K562 (cell line): ENCODE measurements at regions not wholly inside any gene's neighbourhood (a gene's known extent, or its start where the extent isn't known, plus 50 kb on each side); places are given as distances from the start of the nearest gene placed in this dataset.

Source experiments
- ATAC-seq: fragments of 200-7000 bp; cut with Tn5 transposase; 3 replicates; pipeline ENCODE4 v1.9.1; 2020; ENCODE audit warnings: moderate library complexity
- BruUV-seq: library from RNA; stranded (reverse); fragments of 400-500 nt; replicated peaks from 2 replicates; lab custom pipeline; 2021; lab: Mats Ljungman, UMichigan
- CTCF ChIA-PET: fragments of 300-600 bp; formaldehyde crosslinking; extraction: SDS; loops from one replicate; lab custom pipeline; 2021; ENCODE audit warnings: low intra/inter-chr PET ratio; lab: Yijun Ruan, JAX
- POLR2A ChIA-PET: fragments of 300-600, 350-650 bp; sonication (Branson Sonifier 250); formaldehyde crosslinking; extraction: SDS; loops from one replicate; lab custom pipeline; 2021; ENCODE audit warnings: antibody characterized with exemption, inconsistent platforms; lab: Yijun Ruan, JAX
- DNase-seq, 4 experiments: peaks; one replicate each; pipeline versions ENCODE4 v3.0.0 to v3.0.0-alpha.2; 2011 to 2018; ENCODE audit warnings: low spot score in 3 of 4, mixed read lengths in 3 of 4; ENCODE audit errors: extremely low read depth in 1 of 4
- FAIRE-seq: peaks from 2 replicates; lab custom pipeline; 2011; peaks lifted over from hg19 to GRCh38; lab: Jason Lieb, UNC
- H2AFZ ChIP-seq: 2 replicates; pipeline ENCODE4 v1.6.0; 2011; ENCODE audit warnings: low read depth, low read length, control low read depth, inconsistent platforms
- H3K27ac ChIP-seq: fragments of 200-600 bp; 3 replicates; pipeline ENCODE4 v1.8.0; 2011; ENCODE audit warnings: low read depth, mild to moderate bottlenecking, control low read depth, inconsistent platforms, low read length, moderate library complexity, mixed read lengths; ENCODE audit errors: extremely low read depth
- H3K27me3 ChIP-seq, 2 experiments: fragments of 300-600 bp in 1 of 2; 2 replicates in 1 of 2; 3 replicates in 1 of 2; pipeline versions ENCODE4 v1.6.0 to v1.8.0; 2011; ENCODE audit warnings: inconsistent platforms in 2 of 2, low read length in 2 of 2, mild to moderate bottlenecking in 1 of 2, mixed read lengths in 1 of 2, moderate library complexity in 1 of 2; ENCODE audit not compliant: control insufficient read depth in 2 of 2, insufficient read depth in 2 of 2
- H3K36me3 ChIP-seq: fragments of 300-600 bp; 3 replicates; pipeline ENCODE4 v1.8.0; 2011; ENCODE audit warnings: mild to moderate bottlenecking, low read length, inconsistent platforms; ENCODE audit not compliant: control insufficient read depth, insufficient read depth
- H3K4me1 ChIP-seq, 2 experiments: fragments of 200-600 bp in 1 of 2; replicated peaks in 1 of 2; 2 replicates in 1 of 2; 3 replicates in 1 of 2; pipeline versions ENCODE4 v1.5.1 to v1.8.0; 2011; ENCODE audit warnings: inconsistent platforms in 2 of 2, low read length in 2 of 2, mild to moderate bottlenecking in 1 of 2, mixed read lengths in 1 of 2, moderate library complexity in 1 of 2; ENCODE audit not compliant: control insufficient read depth in 2 of 2, insufficient read depth in 2 of 2
- H3K4me2 ChIP-seq: 2 replicates; pipeline ENCODE4 v1.6.1; 2011; ENCODE audit warnings: low read length, control low read depth, inconsistent platforms, mixed read lengths; ENCODE audit not compliant: insufficient read depth
- H3K4me3 ChIP-seq: fragments of 200-600 bp; sonication (generic), shearing (Covaris generic); 2 replicates; pipeline ENCODE4 v1.5.1; 2016; ENCODE audit warnings: control low read depth, inconsistent platforms
- H3K79me2 ChIP-seq: fragments of 200-600 bp; 3 replicates; pipeline ENCODE4 v1.8.0; 2011; ENCODE audit warnings: low read length, inconsistent platforms; ENCODE audit not compliant: control insufficient read depth, insufficient read depth
- H3K9ac ChIP-seq, 2 experiments: 2 replicates each; pipeline versions ENCODE4 v1.6.0 to v1.6.1; 2011; ENCODE audit warnings: low read depth in 2 of 2, low read length in 2 of 2, control low read depth in 1 of 2, inconsistent platforms in 1 of 2, mild to moderate bottlenecking in 1 of 2, mixed read lengths in 1 of 2; ENCODE audit not compliant: insufficient read depth in 1 of 2
- H3K9me1 ChIP-seq: one replicate; pipeline ENCODE4 v1.6.0; 2011; ENCODE audit warnings: inconsistent platforms, mild to moderate bottlenecking, low read length, moderate library complexity; ENCODE audit not compliant: control insufficient read depth, insufficient read depth
- H3K9me3 ChIP-seq: replicated peaks from 2 replicates; pipeline ENCODE4 v1.5.1; 2011; ENCODE audit warnings: low read depth, low read length, inconsistent platforms; ENCODE audit not compliant: control insufficient read depth, insufficient read depth
- H4K20me1 ChIP-seq: replicated peaks from 2 replicates; pipeline ENCODE4 v1.6.1; 2011; ENCODE audit warnings: low read length, inconsistent platforms, mixed read lengths; ENCODE audit not compliant: control insufficient read depth, insufficient read depth
- JUN ChIP-seq, 2 experiments: sonication (generic) in 1 of 2; formaldehyde crosslinking in 1 of 2; IDR thresholded peaks; 2 replicates each; pipeline versions ENCODE4 v1.6.1 to v1.8.0; 2012 to 2022; ENCODE audit warnings: borderline replicate concordance in 2 of 2, mild to moderate bottlenecking in 2 of 2, improper control_type of control experiment in 1 of 2, low read depth in 1 of 2, low read length in 1 of 2, missing genetic modification reagents in 1 of 2
- ZMIZ1 ChIP-seq, 2 experiments: fragments of 150-350 bp in 1 of 2; IDR thresholded peaks; 2 replicates each; pipeline ENCODE4 v1.6.1; 2012 to 2016; ENCODE audit warnings: low read depth in 2 of 2, low read length in 2 of 2, mild to moderate bottlenecking in 1 of 2, moderate library complexity in 1 of 2
- ZNF143 ChIP-seq: sonication (generic); formaldehyde crosslinking; IDR thresholded peaks from 2 replicates; pipeline ENCODE4 v1.9.0; 2022; ENCODE audit warnings: mild to moderate bottlenecking, missing genetic modification reagents
- ZNF717 ChIP-seq: fragments of 250-450 bp; sonication (Bioruptor Pico); IDR thresholded peaks from 2 replicates; pipeline ENCODE4 v1.5.0; 2021
- WGBS: fragments of 100-300 bp; shearing (Covaris generic); methylation state at CpG from one replicate; pipeline ENCODE4 v1.1.6; 2016; ENCODE audit warnings: low coverage, mixed read lengths; ENCODE audit not compliant: insufficient coverage; ENCODE audit errors: missing lambda C conversion rate; 5-methylcytosine and 5-hydroxymethylcytosine counted together
- in situ Hi-C: fragments of 300-500 bp; cut with MboI; formaldehyde crosslinking; loops from 4 replicates; pipeline ENCODE4 v1.15.0; 2018; ENCODE audit warnings: inconsistent platforms, mixed read lengths
- intact Hi-C: fragments of 100-400 bp; cut with micrococcal nuclease; formaldehyde crosslinking; loops from 2 replicates; pipeline ENCODE4 v1.14.2; 2022

GRCh38 chr22:48417225-48418070 is 1410.2 kb downstream of the BRD1 start (continued):
- no peak for TF ChIP-seq ZMIZ1 (IDR thresholded peaks at IDR 0.05; ENCODE audit: low read depth in 2 of 2, low read length in 2 of 2)
- TF ChIP-seq JUN (IDR thresholded peaks at IDR 0.05; ENCODE audit: borderline replicate concordance, low read depth, low read length), result no peak
- TF ChIP-seq JUN (CRISPR knock-in tag; IDR thresholded peaks at IDR 0.05; ENCODE audit: borderline replicate concordance), result no peak
- no peak for TF ChIP-seq ZNF717 (CRISPR knock-in tag)

GRCh38 chr22:48416396-48417224 is 1411.1 kb downstream of the BRD1 start:
- H3K27ac ChIP-seq, result no peak overlapping the region
- ChIA-PET CTCF (no interaction called here), POLR2A (interaction anchor here (0.9 kb wide), 1 partner anchor 13 kb away, joined by 3 read pairs; no protein-coding TSS in a partner anchor)
- intact Hi-C loops, result no loop called here
- no peak overlapping the region for H3K9ac ChIP-seq
- no peaks in the 10 kb centered on the region for H3K79me2 ChIP-seq
- 0% methylated on average over 14 of the region's 16 CpGs for WGBS
- DNase-seq (no peak), FAIRE-seq (no peak), ATAC-seq (no peak)
- in situ Hi-C loops, result no loop called here
- no peaks in the 10 kb centered on the region; a peak in 1 of 5 replicates for H3K27me3 ChIP-seq
- H3K4me3 ChIP-seq, result no peak overlapping the region
- no peaks in the 10 kb centered on the region for H3K9me3 ChIP-seq
- H3K4me2 ChIP-seq, result no peak overlapping the region
- no peaks in the 10 kb centered on the region for H3K4me1 ChIP-seq
- H3K36me3 ChIP-seq, result no peaks in the 10 kb centered on the region
- BruUV-seq, result no TSS peak
- H3K9me1 ChIP-seq, result no peaks in the 10 kb centered on the region
- no peaks in the 10 kb centered on the region for H4K20me1 ChIP-seq
- H2AFZ ChIP-seq, result no peak overlapping the region
- TF ChIP-seq ZMIZ1 (IDR thresholded peaks at IDR 0.05; ENCODE audit: low read depth in 2 of 2, low read length in 2 of 2) (no peak), ZNF143 (CRISPR knock-in tag) (no peak)
